NT2/D1 (cell line): ENCODE measurements at regions not wholly inside any gene's neighbourhood (a gene's known extent, or its start where the extent isn't known, plus 50 kb on each side); places are given as distances from the start of the nearest gene placed in this dataset.

ENCODE experiments used
- YY1 ChIP-seq: IDR thresholded peaks from 2 replicates; pipeline ENCODE4 v1.6.1; 2011; ENCODE audit not compliant: insufficient read length, insufficient read depth
- ZNF274 ChIP-seq: IDR thresholded peaks from 2 replicates; pipeline ENCODE4 v1.6.1; 2011; ENCODE audit warnings: mild to moderate bottlenecking, low read depth, low read length

DNA sequence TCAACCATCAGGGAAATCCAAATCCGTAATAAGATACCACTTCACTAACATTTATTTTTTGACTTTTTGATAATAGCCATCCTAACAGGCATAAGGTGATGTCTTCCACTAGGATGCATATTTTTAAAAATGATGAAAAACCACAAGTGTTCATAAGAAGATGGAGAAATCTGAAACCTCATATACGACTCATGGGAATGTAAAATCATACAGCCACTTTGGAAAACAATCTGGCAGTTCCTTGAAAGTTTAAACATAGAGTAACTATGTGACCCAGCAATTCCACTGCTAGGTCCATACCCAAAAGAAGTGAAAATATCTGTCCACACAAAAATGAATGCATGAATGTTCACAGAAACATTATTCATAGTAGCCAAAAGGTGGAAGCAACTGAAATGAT lies 431.0 kb downstream of the ENC1 start:
- no peak for TF ChIP-seq YY1
- no peak for TF ChIP-seq ZNF274
